Uterus (tissue), 2 donors: ENCODE measurements at regions not wholly inside any gene's neighbourhood (a gene's known extent, or its start where the extent isn't known, plus 50 kb on each side); places are given as distances from the start of the nearest gene placed in this dataset.

Experiments
- POLR2A ChIP-seq, 2 donors: fragments of 450-650 bp; IDR thresholded peaks; one replicate each; pipeline ENCODE4 v1.6.1; 2016; ENCODE audit warnings: antibody characterized with exemption in 2 of 2, mild to moderate bottlenecking in 1 of 2, moderate library complexity in 1 of 2
- TF ChIP-seq, protein P1 (sequence below), 4 experiments: fragments of 200-600 bp in 2 of 4; fragments of 450-650 bp in 2 of 4; sonication (generic) in 2 of 4; IDR thresholded peaks; one replicate each; pipeline ENCODE4 v1.5.1; 2016 to 2019; ENCODE audit warnings: antibody characterized with exemption in 4 of 4, mild to moderate bottlenecking in 2 of 4, moderate library complexity in 1 of 4

DNA sequence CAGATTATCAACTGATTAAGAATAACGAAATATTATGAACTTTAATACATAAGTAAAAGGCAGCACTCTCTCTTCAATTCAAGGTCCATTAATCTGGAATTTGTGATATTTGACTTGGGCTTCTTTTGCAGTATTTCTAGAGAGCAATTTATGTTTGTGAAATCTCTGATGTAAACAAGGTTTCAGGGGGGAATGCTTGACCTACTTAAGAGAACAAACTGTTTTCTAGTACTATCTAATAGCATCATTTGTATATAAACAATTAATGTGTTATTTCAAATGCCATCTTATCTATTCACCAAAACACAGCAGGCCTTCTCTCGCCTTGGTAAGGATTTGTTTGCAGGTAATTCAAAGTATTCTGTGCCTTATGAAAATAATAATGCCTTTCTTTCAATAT is 103.6 kb upstream of the FST start:
- TF ChIP-seq, protein P1, sequence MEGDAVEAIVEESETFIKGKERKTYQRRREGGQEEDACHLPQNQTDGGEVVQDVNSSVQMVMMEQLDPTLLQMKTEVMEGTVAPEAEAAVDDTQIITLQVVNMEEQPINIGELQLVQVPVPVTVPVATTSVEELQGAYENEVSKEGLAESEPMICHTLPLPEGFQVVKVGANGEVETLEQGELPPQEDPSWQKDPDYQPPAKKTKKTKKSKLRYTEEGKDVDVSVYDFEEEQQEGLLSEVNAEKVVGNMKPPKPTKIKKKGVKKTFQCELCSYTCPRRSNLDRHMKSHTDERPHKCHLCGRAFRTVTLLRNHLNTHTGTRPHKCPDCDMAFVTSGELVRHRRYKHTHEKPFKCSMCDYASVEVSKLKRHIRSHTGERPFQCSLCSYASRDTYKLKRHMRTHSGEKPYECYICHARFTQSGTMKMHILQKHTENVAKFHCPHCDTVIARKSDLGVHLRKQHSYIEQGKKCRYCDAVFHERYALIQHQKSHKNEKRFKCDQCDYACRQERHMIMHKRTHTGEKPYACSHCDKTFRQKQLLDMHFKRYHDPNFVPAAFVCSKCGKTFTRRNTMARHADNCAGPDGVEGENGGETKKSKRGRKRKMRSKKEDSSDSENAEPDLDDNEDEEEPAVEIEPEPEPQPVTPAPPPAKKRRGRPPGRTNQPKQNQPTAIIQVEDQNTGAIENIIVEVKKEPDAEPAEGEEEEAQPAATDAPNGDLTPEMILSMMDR (IDR thresholded peaks at IDR 0.05) = no peak
- TF ChIP-seq POLR2A (IDR thresholded peaks at IDR 0.05) = no peak
